ENCODE measurements at regions not wholly inside any gene's neighbourhood (a gene's known extent, or its start where the extent isn't known, plus 50 kb on each side); places are given as distances from the start of the nearest gene placed in this dataset.

GRCh38 chr10:91023700-91024398 lies 103.0 kb upstream of the ANKRD1 start:
- no peaks in the 10 kb centered on the region for H3K36me3 Mint-ChIP-seq
- H3K4me1 ChIP-seq (ENCODE audit: control insufficient read depth, insufficient read depth, low read length), result no peaks in the 10 kb centered on the region
- no peak for ATAC-seq
- H3K27me3 Mint-ChIP-seq (ENCODE audit: low read depth in 2 of 2), result peaks cover 23 to 24% of the 10 kb centered on the region in 2 donors
- H3K9me3 Mint-ChIP-seq, result no peaks in the 10 kb centered on the region
- H3K36me3 ChIP-seq (ENCODE audit: control insufficient read depth, insufficient read depth, low read length), result no peaks in the 10 kb centered on the region
- TF ChIP-seq, protein P1, sequence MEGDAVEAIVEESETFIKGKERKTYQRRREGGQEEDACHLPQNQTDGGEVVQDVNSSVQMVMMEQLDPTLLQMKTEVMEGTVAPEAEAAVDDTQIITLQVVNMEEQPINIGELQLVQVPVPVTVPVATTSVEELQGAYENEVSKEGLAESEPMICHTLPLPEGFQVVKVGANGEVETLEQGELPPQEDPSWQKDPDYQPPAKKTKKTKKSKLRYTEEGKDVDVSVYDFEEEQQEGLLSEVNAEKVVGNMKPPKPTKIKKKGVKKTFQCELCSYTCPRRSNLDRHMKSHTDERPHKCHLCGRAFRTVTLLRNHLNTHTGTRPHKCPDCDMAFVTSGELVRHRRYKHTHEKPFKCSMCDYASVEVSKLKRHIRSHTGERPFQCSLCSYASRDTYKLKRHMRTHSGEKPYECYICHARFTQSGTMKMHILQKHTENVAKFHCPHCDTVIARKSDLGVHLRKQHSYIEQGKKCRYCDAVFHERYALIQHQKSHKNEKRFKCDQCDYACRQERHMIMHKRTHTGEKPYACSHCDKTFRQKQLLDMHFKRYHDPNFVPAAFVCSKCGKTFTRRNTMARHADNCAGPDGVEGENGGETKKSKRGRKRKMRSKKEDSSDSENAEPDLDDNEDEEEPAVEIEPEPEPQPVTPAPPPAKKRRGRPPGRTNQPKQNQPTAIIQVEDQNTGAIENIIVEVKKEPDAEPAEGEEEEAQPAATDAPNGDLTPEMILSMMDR (IDR thresholded peaks at IDR 0.05), result no peak
- no peak overlapping the region for H3K4me3 Mint-ChIP-seq
- no peak overlapping the region for H3K27ac ChIP-seq (ENCODE audit: low read length)
- no peak overlapping the region for H3K27ac Mint-ChIP-seq
- no peaks in the 10 kb centered on the region for H3K4me1 Mint-ChIP-seq
- H3K4me3 ChIP-seq (ENCODE audit: low read length), result no peak overlapping the region
- 85% methylated on average over 7 of the region's 7 CpGs for WGBS (ENCODE audit: insufficient coverage)
- H3K27me3 ChIP-seq (ENCODE audit: control insufficient read depth, insufficient read depth, low read length), result no peaks in the 10 kb centered on the region
- DNase-seq, result no peak
- intact Hi-C loops (cut with micrococcal nuclease), result no loop called here
- no peaks in the 10 kb centered on the region for H3K9me3 ChIP-seq (ENCODE audit: control insufficient read depth, insufficient read depth, low read length)

DNA sequence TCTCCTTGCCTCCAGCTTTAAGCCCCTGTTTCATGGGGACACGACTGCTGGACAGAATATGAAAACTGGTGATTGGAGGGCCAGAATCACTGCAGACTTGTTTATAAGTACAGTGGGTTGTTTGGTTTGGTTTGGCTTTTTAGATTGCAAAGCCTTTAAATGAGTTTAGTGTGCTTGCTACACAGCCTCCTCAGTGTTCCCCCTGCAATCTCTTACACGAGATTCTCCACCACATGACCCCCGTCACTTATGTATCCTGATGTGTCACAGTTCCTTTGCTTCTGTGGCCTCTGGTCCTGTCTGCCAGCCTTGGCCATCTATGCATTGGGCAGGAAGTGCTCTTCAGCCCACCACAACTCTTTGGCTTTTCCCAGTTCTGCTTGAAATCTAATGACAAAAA lies 103.7 kb upstream of the ANKRD1 start:
- WGBS (ENCODE audit: insufficient coverage), result 80% methylated on average over 3 of the region's 3 CpGs
- ATAC-seq (no peak), DNase-seq (no peak)
- Histone ChIP-seq H3K27ac (ENCODE audit: low read length) (no peak overlapping the region), H3K4me1 (ENCODE audit: control insufficient read depth, insufficient read depth, low read length) (no peaks in the 10 kb centered on the region), H3K27me3 (ENCODE audit: control insufficient read depth, insufficient read depth, low read length) (no peaks in the 10 kb centered on the region), H3K4me3 (ENCODE audit: low read length) (no peak overlapping the region), H3K36me3 (ENCODE audit: control insufficient read depth, insufficient read depth, low read length) (no peaks in the 10 kb centered on the region), H3K9me3 (ENCODE audit: control insufficient read depth, insufficient read depth, low read length) (no peaks in the 10 kb centered on the region)
- H3K4me1 Mint-ChIP-seq, result no peaks in the 10 kb centered on the region
- TF ChIP-seq, protein P1 (IDR thresholded peaks at IDR 0.05), result no peak
- peaks cover 19 to 24% of the 10 kb centered on the region in 2 donors for H3K27me3 Mint-ChIP-seq (ENCODE audit: low read depth in 2 of 2)
- no peak overlapping the region for H3K27ac Mint-ChIP-seq
- H3K9me3 Mint-ChIP-seq, result no peaks in the 10 kb centered on the region
- H3K4me3 Mint-ChIP-seq, result no peak overlapping the region
- intact Hi-C loops (cut with micrococcal nuclease), result no loop called here
- H3K36me3 Mint-ChIP-seq, result no peaks in the 10 kb centered on the region

DNA sequence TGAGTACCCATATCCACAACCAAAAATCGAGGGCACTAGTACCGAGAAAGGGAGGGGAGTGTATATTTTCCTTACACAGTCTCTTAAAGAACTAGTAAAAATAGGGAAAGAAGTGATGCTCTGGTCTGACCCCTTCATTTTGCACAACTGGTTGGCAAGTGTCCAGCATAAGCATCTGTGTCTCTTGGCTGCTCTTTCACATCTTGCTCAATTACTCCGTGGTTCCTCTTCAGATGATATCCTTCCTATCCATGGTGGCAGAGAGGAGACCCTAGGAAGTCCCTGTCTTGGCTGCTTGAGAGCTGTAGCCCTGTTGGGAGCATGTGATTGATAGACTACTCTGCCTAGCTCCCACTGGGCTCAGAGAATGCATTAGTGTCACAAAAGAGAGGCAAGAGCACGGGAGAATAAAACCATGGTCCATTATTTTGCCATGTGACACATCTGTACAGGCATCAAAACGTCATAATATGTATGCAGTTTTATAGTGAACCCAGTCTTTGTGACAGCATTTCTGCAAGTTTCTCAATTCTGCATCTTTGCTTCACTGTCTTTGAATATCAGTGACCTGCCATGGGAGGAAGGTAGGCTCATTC lies 111.8 kb upstream of the ANKRD1 start:
- Mint-ChIP-seq H3K4me3 (no peak overlapping the region), H3K27ac (no peak overlapping the region), H3K4me1 (peaks cover 12 to 16% of the 10 kb centered on the region in 2 donors), H3K36me3 (no peaks in the 10 kb centered on the region), H3K27me3 (ENCODE audit: low read depth in 2 of 2) (peaks cover 0 to 5% of the 10 kb centered on the region in 2 donors), H3K9me3 (no peaks in the 10 kb centered on the region)
- ATAC-seq (no peak), DNase-seq (no peak)
- Histone ChIP-seq H3K27me3 (ENCODE audit: control insufficient read depth, insufficient read depth, low read length) (no peaks in the 10 kb centered on the region), H3K4me1 (ENCODE audit: control insufficient read depth, insufficient read depth, low read length) (peaks cover 10% of the 10 kb centered on the region), H3K9me3 (ENCODE audit: control insufficient read depth, insufficient read depth, low read length) (no peaks in the 10 kb centered on the region), H3K4me3 (ENCODE audit: low read length) (no peak overlapping the region), H3K36me3 (ENCODE audit: control insufficient read depth, insufficient read depth, low read length) (no peaks in the 10 kb centered on the region), H3K27ac (ENCODE audit: low read length) (no peak overlapping the region)
- 76% methylated on average over 3 of the region's 5 CpGs for WGBS (ENCODE audit: insufficient coverage)
- intact Hi-C loops (cut with micrococcal nuclease), result no loop called here
- TF ChIP-seq, protein P1 (IDR thresholded peaks at IDR 0.05), result no peak
